Endodermal cell (in vitro differentiated cells): ENCODE measurements at regions not wholly inside any gene's neighbourhood (a gene's known extent, or its start where the extent isn't known, plus 50 kb on each side); places are given as distances from the start of the nearest gene placed in this dataset.

Experiments used
- DNase-seq: peaks from one replicate; pipeline ENCODE4 v3.0.0-alpha.2; 2017
- H3K27ac ChIP-seq: 2 replicates; pipeline ENCODE4 v1.5.1; 2013; ENCODE audit warnings: mild to moderate bottlenecking, low read depth, low read length, moderate library complexity
- H3K27me3 ChIP-seq: 2 replicates; pipeline ENCODE4 v1.6.1; 2013; ENCODE audit warnings: mild to moderate bottlenecking, low read length, moderate library complexity; ENCODE audit not compliant: insufficient read depth, control insufficient read depth, poor library complexity, severe bottlenecking
- H3K36me3 ChIP-seq: 2 replicates; pipeline ENCODE4 v1.7.0; 2013; ENCODE audit warnings: mild to moderate bottlenecking, low read length, moderate library complexity; ENCODE audit not compliant: control insufficient read depth, insufficient read depth
- H3K4me1 ChIP-seq: one replicate; pipeline ENCODE4 v1.7.0; 2013; ENCODE audit warnings: low read length; ENCODE audit not compliant: control insufficient read depth, insufficient read depth
- H3K4me3 ChIP-seq: 2 replicates; pipeline ENCODE4 v1.5.1; 2013; ENCODE audit warnings: mild to moderate bottlenecking, low read length, moderate library complexity
- H3K9ac ChIP-seq: 2 replicates; pipeline ENCODE4 v1.6.1; 2013; ENCODE audit warnings: mild to moderate bottlenecking, low read length, moderate library complexity; ENCODE audit not compliant: poor library complexity, severe bottlenecking; ENCODE audit errors: extremely low read depth
- H3K9me3 ChIP-seq: 2 replicates; pipeline ENCODE4 v1.6.1; 2013; ENCODE audit warnings: mild to moderate bottlenecking, low read length, moderate library complexity; ENCODE audit not compliant: control insufficient read depth
- H3K27ac Mint-ChIP-seq: 2 replicates; pipeline ENCODE4 v1.8.0; 2020; ENCODE audit warnings: mixed read lengths
- H3K27me3 Mint-ChIP-seq: 2 replicates; pipeline ENCODE4 v1.8.0; 2021; ENCODE audit warnings: mild to moderate bottlenecking, mixed read lengths; ENCODE audit not compliant: insufficient read depth
- H3K36me3 Mint-ChIP-seq: 2 replicates; pipeline ENCODE4 v1.8.0; 2020; ENCODE audit warnings: low read depth, mixed read lengths
- H3K4me1 Mint-ChIP-seq: 2 replicates; pipeline ENCODE4 v1.8.0; 2020; ENCODE audit warnings: mixed read lengths
- H3K4me3 Mint-ChIP-seq: 2 replicates; pipeline ENCODE4 v1.8.0; 2020; ENCODE audit warnings: mild to moderate bottlenecking, moderate library complexity, mixed read lengths
- H3K9me3 Mint-ChIP-seq: 2 replicates; pipeline ENCODE4 v1.8.0; 2020; ENCODE audit warnings: mild to moderate bottlenecking, mixed read lengths
- CTCF ChIP-seq: fragments of 200-600 bp; sonication (generic); conservative IDR thresholded peaks from 2 replicates; pipeline ENCODE4 v1.5.0; 2021; ENCODE audit warnings: antibody characterized with exemption, mild to moderate bottlenecking
- WGBS, 2 experiments: methylation state at CpG; one replicate each; pipeline versions ENCODE4 v1.1.5 to v1.1.7; 2013; ENCODE audit warnings: missing lambda C conversion rate in 2 of 2, mixed read lengths in 1 of 2; ENCODE audit not compliant: insufficient coverage in 1 of 2, insufficient read length in 1 of 2; 5-methylcytosine and 5-hydroxymethylcytosine counted together

DNA sequence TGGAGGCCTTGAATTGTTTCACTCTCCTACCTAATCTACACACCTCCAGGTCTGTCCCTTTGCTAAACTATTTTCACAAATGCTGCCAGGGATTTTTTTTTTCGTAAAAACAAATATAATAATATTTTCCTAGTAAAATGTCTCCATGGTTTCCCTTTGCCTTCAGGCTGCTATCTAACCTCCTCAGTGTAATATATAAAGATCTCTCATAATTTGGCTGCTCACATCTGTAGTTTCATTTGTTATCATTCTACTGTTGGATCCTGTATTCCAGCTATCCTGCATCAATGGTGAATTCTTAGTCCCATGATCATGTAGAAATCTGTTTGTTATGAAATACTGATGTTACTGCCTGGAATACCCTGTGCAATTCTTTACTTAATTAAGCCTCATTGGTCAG lies 211.9 kb upstream of the CHRM2 start:
- H3K4me3 ChIP-seq, result no peak overlapping the region
- H3K36me3 ChIP-seq, result no peaks in the 10 kb centered on the region
- no peaks in the 10 kb centered on the region for H3K9me3 Mint-ChIP-seq
- H3K9me3 ChIP-seq, result no peaks in the 10 kb centered on the region
- no peak for TF ChIP-seq CTCF
- WGBS, 2 experiments, result 78% methylated on average over 1 of the region's 1 CpG; no CpG with 5 or more reads in 1 of the 2 experiments
- H3K27me3 Mint-ChIP-seq, result no peaks in the 10 kb centered on the region
- peaks cover 5% of the 10 kb centered on the region for H3K4me1 ChIP-seq
- H3K4me1 Mint-ChIP-seq, result peaks cover 6% of the 10 kb centered on the region
- no peak overlapping the region for H3K27ac Mint-ChIP-seq
- DNase-seq, result no peak
- no peaks in the 10 kb centered on the region for H3K36me3 Mint-ChIP-seq
- H3K27ac ChIP-seq, result no peak overlapping the region
- no peak overlapping the region for H3K4me3 Mint-ChIP-seq
- H3K9ac ChIP-seq, result no peak overlapping the region
- no peaks in the 10 kb centered on the region for H3K27me3 ChIP-seq

DNA sequence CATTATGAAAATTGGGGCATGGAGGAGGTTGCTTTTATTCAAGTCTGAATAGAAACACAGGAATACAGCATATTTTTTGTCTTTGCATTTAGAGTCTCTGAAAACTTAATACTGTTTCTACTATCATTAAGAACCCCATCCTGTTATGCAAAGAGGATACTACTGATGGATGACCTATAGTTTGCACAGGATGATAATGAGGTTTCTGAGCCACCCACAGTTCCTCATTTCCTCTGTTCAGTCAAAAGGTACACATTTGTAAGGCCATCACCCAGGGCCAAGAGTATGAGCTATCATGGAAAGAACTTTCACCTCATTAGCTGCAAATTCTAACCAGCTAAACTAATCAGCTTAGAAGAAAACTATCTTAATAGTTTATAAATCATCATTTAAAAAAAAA lies 213.0 kb upstream of the CHRM2 start:
- Histone ChIP-seq H3K36me3 (no peaks in the 10 kb centered on the region), H3K27me3 (no peaks in the 10 kb centered on the region), H3K27ac (no peak overlapping the region), H3K4me3 (no peak overlapping the region), H3K9ac (no peak overlapping the region), H3K4me1 (peaks cover 5% of the 10 kb centered on the region), H3K9me3 (no peaks in the 10 kb centered on the region)
- Mint-ChIP-seq H3K27me3 (no peaks in the 10 kb centered on the region), H3K36me3 (no peaks in the 10 kb centered on the region), H3K27ac (no peak overlapping the region), H3K9me3 (no peaks in the 10 kb centered on the region), H3K4me1 (peaks cover 6% of the 10 kb centered on the region), H3K4me3 (no peak overlapping the region)
- TF ChIP-seq CTCF, result no peak
- DNase-seq, result no peak

GRCh38 chr7:136654406-136654805 lies 214.0 kb upstream of the CHRM2 start:
- TF ChIP-seq CTCF, result no peak
- no peaks in the 10 kb centered on the region for H3K27me3 Mint-ChIP-seq
- H3K4me1 Mint-ChIP-seq, result peaks cover 6% of the 10 kb centered on the region
- Histone ChIP-seq H3K4me3 (no peak overlapping the region), H3K27ac (no peak overlapping the region), H3K36me3 (no peaks in the 10 kb centered on the region), H3K9me3 (no peaks in the 10 kb centered on the region), H3K27me3 (no peaks in the 10 kb centered on the region), H3K9ac (no peak overlapping the region), H3K4me1 (peaks cover 5% of the 10 kb centered on the region)
- H3K9me3 Mint-ChIP-seq, result no peaks in the 10 kb centered on the region
- H3K4me3 Mint-ChIP-seq, result no peak overlapping the region
- DNase-seq, result no peak
- no peak overlapping the region for H3K27ac Mint-ChIP-seq
- 84 to 100% methylated on average over 2 of the region's 3 CpGs for WGBS, 2 experiments
- no peaks in the 10 kb centered on the region for H3K36me3 Mint-ChIP-seq
